Activated CD8-positive, alpha-beta T cell treated with anti-CD3 and anti-CD28 coated beads, Interleukin-2, amount 10 ng/mL, durations not matched to agents 7 days and 5 days (primary cell): ENCODE measurements at regions not wholly inside any gene's neighbourhood (a gene's known extent, or its start where the extent isn't known, plus 50 kb on each side); places are given as distances from the start of the nearest gene placed in this dataset.

ENCODE experiments used
- ATAC-seq: fragments of 150-1000 bp; cut with Tn5 transposase; one replicate; pipeline ENCODE4 v1.10.0; 2021; ENCODE audit warnings: moderate library complexity
- CTCF ChIA-PET: fragments of 350-600 bp; sonication (Branson Sonifier 250); formaldehyde crosslinking; loops from one replicate; lab custom pipeline; 2021; ENCODE audit warnings: antibody characterized with exemption; lab: Charles Lee
- POLR2A ChIA-PET: fragments of 350-600 bp; sonication (Branson Sonifier 250); formaldehyde crosslinking; loops from one replicate; lab custom pipeline; 2021; ENCODE audit warnings: antibody characterized with exemption; lab: Charles Lee
- DNase-seq: peaks from one replicate; pipeline ENCODE4 v3.0.0-alpha.2; 2020
- H3K27ac Mint-ChIP-seq: one replicate; pipeline ENCODE4 v1.8.0; 2021; ENCODE audit warnings: mild to moderate bottlenecking, mixed read lengths
- H3K27me3 Mint-ChIP-seq: one replicate; pipeline ENCODE4 v1.8.0; 2021; ENCODE audit warnings: low read depth, mixed read lengths
- H3K36me3 Mint-ChIP-seq: one replicate; pipeline ENCODE4 v1.8.0; 2021; ENCODE audit warnings: low read depth, mixed read lengths
- H3K4me1 Mint-ChIP-seq: one replicate; pipeline ENCODE4 v1.8.0; 2021; ENCODE audit warnings: low read depth, mixed read lengths
- H3K4me3 Mint-ChIP-seq: one replicate; pipeline ENCODE4 v1.8.0; 2021; ENCODE audit warnings: mild to moderate bottlenecking, mixed read lengths
- H3K9me3 Mint-ChIP-seq: one replicate; pipeline ENCODE4 v1.8.0; 2022; ENCODE audit warnings: mixed read lengths; ENCODE audit not compliant: insufficient read depth

GRCh38 chr2:48015421-48015820, 109.1 kb upstream of the FBXO11 start:
- H3K9me3 Mint-ChIP-seq, result no peaks in the 10 kb centered on the region
- ChIA-PET POLR2A (no interaction called here), CTCF (no interaction called here)
- no peaks in the 10 kb centered on the region for H3K27me3 Mint-ChIP-seq
- no peak for DNase-seq
- H3K4me3 Mint-ChIP-seq, result no peak overlapping the region
- H3K27ac Mint-ChIP-seq, result no peak overlapping the region
- ATAC-seq, result no peak
- H3K36me3 Mint-ChIP-seq, result no peaks in the 10 kb centered on the region
- no peaks in the 10 kb centered on the region for H3K4me1 Mint-ChIP-seq

- Mint-ChIP-seq H3K9me3 (no peaks in the 10 kb centered on the region), H3K4me1 (no peaks in the 10 kb centered on the region), H3K27ac (no peak overlapping the region), H3K27me3 (no peaks in the 10 kb centered on the region), H3K36me3 (no peaks in the 10 kb centered on the region), H3K4me3 (no peak overlapping the region)
- DNase-seq, result no peak
- ChIA-PET CTCF (interaction anchor here (1.3 kb wide), 1 partner anchor 13 kb away, joined by 3 read pairs; no protein-coding TSS in a partner anchor), POLR2A (no interaction called here)
- no peak for ATAC-seq
Observed at GRCh38 chr2:48016225-48017019, 110.1 kb upstream of the FBXO11 start.

- no peak for ATAC-seq
- ChIA-PET POLR2A (no interaction called here), CTCF (interaction anchor here (1.3 kb wide), 1 partner anchor 13 kb away, joined by 3 read pairs; no protein-coding TSS in a partner anchor)
- Mint-ChIP-seq H3K36me3 (no peaks in the 10 kb centered on the region), H3K27ac (no peak overlapping the region), H3K9me3 (no peaks in the 10 kb centered on the region), H3K4me1 (no peaks in the 10 kb centered on the region), H3K27me3 (peaks cover 4% of the 10 kb centered on the region), H3K4me3 (no peak overlapping the region)
- DNase-seq, result no peak
Observed at GRCh38 chr2:48017136-48017535, 110.8 kb upstream of the FBXO11 start.

- H3K9me3 Mint-ChIP-seq, result no peaks in the 10 kb centered on the region
- ATAC-seq (no peak), DNase-seq (no peak)
- peaks cover 4% of the 10 kb centered on the region for H3K27me3 Mint-ChIP-seq
- ChIA-PET POLR2A (no interaction called here), CTCF (no interaction called here)
- H3K27ac Mint-ChIP-seq, result no peak overlapping the region
- no peak overlapping the region for H3K4me3 Mint-ChIP-seq
- H3K36me3 Mint-ChIP-seq, result no peaks in the 10 kb centered on the region
- H3K4me1 Mint-ChIP-seq, result no peaks in the 10 kb centered on the region
Observed at GRCh38 chr2:48018480-48018879, 112.2 kb upstream of the FBXO11 start.

- ATAC-seq (no peak), DNase-seq (no peak)
- Mint-ChIP-seq H3K27me3 (peaks cover 4% of the 10 kb centered on the region), H3K27ac (no peak overlapping the region), H3K36me3 (no peaks in the 10 kb centered on the region), H3K4me3 (no peak overlapping the region), H3K9me3 (no peaks in the 10 kb centered on the region), H3K4me1 (no peaks in the 10 kb centered on the region)
- ChIA-PET CTCF (no interaction called here), POLR2A (no interaction called here)
Observed at GRCh38 chr2:48026865-48027264, 120.6 kb upstream of the FBXO11 start.

- ChIA-PET CTCF (no interaction called here), POLR2A (no interaction called here)
- Mint-ChIP-seq H3K27me3 (no peaks in the 10 kb centered on the region), H3K4me3 (no peak overlapping the region), H3K9me3 (peaks cover 12% of the 10 kb centered on the region), H3K4me1 (no peaks in the 10 kb centered on the region), H3K27ac (no peak overlapping the region), H3K36me3 (no peaks in the 10 kb centered on the region)
- ATAC-seq (no peak), DNase-seq (no peak)
Observed at GRCh38 chr2:48032765-48033164, 126.5 kb upstream of the FBXO11 start.

- no peaks in the 10 kb centered on the region for H3K27me3 Mint-ChIP-seq
- H3K9me3 Mint-ChIP-seq, result peaks cover 12% of the 10 kb centered on the region
- ChIA-PET CTCF (no interaction called here), POLR2A (no interaction called here)
- ATAC-seq (no peak), DNase-seq (no peak)
- H3K36me3 Mint-ChIP-seq, result no peaks in the 10 kb centered on the region
- no peaks in the 10 kb centered on the region for H3K4me1 Mint-ChIP-seq
- H3K27ac Mint-ChIP-seq, result no peak overlapping the region
- no peak overlapping the region for H3K4me3 Mint-ChIP-seq
Observed at GRCh38 chr2:48034295-48034694, 128.0 kb upstream of the FBXO11 start.

GRCh38 chr2:48036312-48036711, 130.0 kb upstream of the FBXO11 start:
- no peaks in the 10 kb centered on the region for H3K27me3 Mint-ChIP-seq
- POLR2A ChIA-PET, result no interaction called here
- H3K4me1 Mint-ChIP-seq, result no peaks in the 10 kb centered on the region
- CTCF ChIA-PET, result no interaction called here
- DNase-seq, result no peak
- peaks cover 12% of the 10 kb centered on the region for H3K9me3 Mint-ChIP-seq
- no peak for ATAC-seq
- no peak overlapping the region for H3K4me3 Mint-ChIP-seq
- no peaks in the 10 kb centered on the region for H3K36me3 Mint-ChIP-seq
- H3K27ac Mint-ChIP-seq, result no peak overlapping the region

- ChIA-PET POLR2A (no interaction called here), CTCF (no interaction called here)
- DNase-seq, result no peak
- peaks cover 4% of the 10 kb centered on the region for H3K27me3 Mint-ChIP-seq
- H3K9me3 Mint-ChIP-seq, result peaks cover 12% of the 10 kb centered on the region
- H3K4me1 Mint-ChIP-seq, result no peaks in the 10 kb centered on the region
- H3K4me3 Mint-ChIP-seq, result no peak overlapping the region
- no peak overlapping the region for H3K27ac Mint-ChIP-seq
- H3K36me3 Mint-ChIP-seq, result no peaks in the 10 kb centered on the region
- ATAC-seq, result no peak
Observed at GRCh38 chr2:48039209-48039990, 133.1 kb upstream of the FBXO11 start.

- ChIA-PET CTCF (no interaction called here), POLR2A (no interaction called here)
- Mint-ChIP-seq H3K4me1 (no peaks in the 10 kb centered on the region), H3K27ac (no peak overlapping the region), H3K4me3 (no peak overlapping the region), H3K27me3 (peaks cover 9% of the 10 kb centered on the region), H3K9me3 (no peaks in the 10 kb centered on the region), H3K36me3 (no peaks in the 10 kb centered on the region)
- DNase-seq (no peak), ATAC-seq (no peak)
Observed at GRCh38 chr2:48043131-48043700, 136.9 kb upstream of the FBXO11 start.

GRCh38 chr2:48043746-48044145, 137.4 kb upstream of the FBXO11 start:
- ATAC-seq (no peak), DNase-seq (no peak)
- Mint-ChIP-seq H3K36me3 (no peaks in the 10 kb centered on the region), H3K4me3 (no peak overlapping the region), H3K4me1 (no peaks in the 10 kb centered on the region), H3K27me3 (peaks cover 9% of the 10 kb centered on the region), H3K27ac (no peak overlapping the region), H3K9me3 (no peaks in the 10 kb centered on the region)
- ChIA-PET CTCF (no interaction called here), POLR2A (no interaction called here)

- H3K27me3 Mint-ChIP-seq, result peaks cover 12% of the 10 kb centered on the region
- ChIA-PET CTCF (no interaction called here), POLR2A (no interaction called here)
- H3K4me3 Mint-ChIP-seq, result no peak overlapping the region
- DNase-seq (no peak), ATAC-seq (no peak)
- no peaks in the 10 kb centered on the region for H3K9me3 Mint-ChIP-seq
- no peak overlapping the region for H3K27ac Mint-ChIP-seq
- H3K4me1 Mint-ChIP-seq, result no peaks in the 10 kb centered on the region
- H3K36me3 Mint-ChIP-seq, result no peaks in the 10 kb centered on the region
Observed at GRCh38 chr2:48045613-48046012, 139.3 kb upstream of the FBXO11 start.
